ENCODE measurements at regions not wholly inside any gene's neighbourhood (a gene's known extent, or its start where the extent isn't known, plus 50 kb on each side); places are given as distances from the start of the nearest gene placed in this dataset.

GRCh38 chr12:112714166-112714710 is 77.3 kb upstream of the RPH3A start:
- Histone ChIP-seq H3K9ac (ENCODE audit: low read length) (no peak overlapping the region), H3K9me2 (replicated peaks; ENCODE audit: insufficient read depth, low read length) (no peaks in the 10 kb centered on the region), H3K9me3 (ENCODE audit: low read length) (no peaks in the 10 kb centered on the region), H3K4me1 (ENCODE audit: low read length) (no peaks in the 10 kb centered on the region), H3K27ac (ENCODE audit: low read length) (no peak overlapping the region), H3K4me2 (ENCODE audit: low read depth, low read length, poor library complexity, severe bottlenecking) (no peak overlapping the region), H3K4me3 (ENCODE audit: low read length) (no peak overlapping the region), H4K20me1 (ENCODE audit: insufficient read depth, low read depth, low read length) (no peaks in the 10 kb centered on the region), H3K27me3 (ENCODE audit: low read length) (no peaks in the 10 kb centered on the region), H3K79me2 (ENCODE audit: low read length) (no peaks in the 10 kb centered on the region), H3K36me3 (ENCODE audit: insufficient read depth, low read length) (no peaks in the 10 kb centered on the region), H2AFZ (ENCODE audit: low read length) (no peak overlapping the region)
- DNase-seq = no peak

GRCh38 chr12:112716099-112717093 is 75.2 kb upstream of the RPH3A start:
- no peaks in the 10 kb centered on the region for H3K4me1 ChIP-seq (ENCODE audit: low read length)
- no peak overlapping the region for H3K4me3 ChIP-seq (ENCODE audit: low read length)
- H3K79me2 ChIP-seq (ENCODE audit: low read length) = no peaks in the 10 kb centered on the region
- H3K4me2 ChIP-seq (ENCODE audit: low read depth, low read length, poor library complexity, severe bottlenecking) = no peak overlapping the region
- H3K9me3 ChIP-seq (ENCODE audit: low read length) = no peaks in the 10 kb centered on the region
- no peak overlapping the region for H3K9ac ChIP-seq (ENCODE audit: low read length)
- no peaks in the 10 kb centered on the region for H3K36me3 ChIP-seq (ENCODE audit: insufficient read depth, low read length)
- peak; percentile 66 for DNase-seq
- no peak overlapping the region; the same call in 1 of the 2 replicates for H2AFZ ChIP-seq (ENCODE audit: low read length)
- no peak overlapping the region for H3K27ac ChIP-seq (ENCODE audit: low read length)
- H3K9me2 ChIP-seq (replicated peaks; ENCODE audit: insufficient read depth, low read length) = no peaks in the 10 kb centered on the region
- no peaks in the 10 kb centered on the region for H3K27me3 ChIP-seq (ENCODE audit: low read length)
- H4K20me1 ChIP-seq (ENCODE audit: insufficient read depth, low read depth, low read length) = no peaks in the 10 kb centered on the region

GRCh38 chr12:112728864-112729263 is 62.7 kb upstream of the RPH3A start:
- no peak for DNase-seq
- no peaks in the 10 kb centered on the region for H3K9me3 ChIP-seq (ENCODE audit: low read length)

GRCh38 chr12:112734859-112735695 is 56.5 kb upstream of the RPH3A start:
- no peak for DNase-seq
- Histone ChIP-seq H3K79me2 (ENCODE audit: low read length) (no peaks in the 10 kb centered on the region), H2AFZ (ENCODE audit: low read length) (no peak overlapping the region), H3K9ac (ENCODE audit: low read length) (no peak overlapping the region), H3K4me1 (ENCODE audit: low read length) (no peaks in the 10 kb centered on the region), H3K4me3 (ENCODE audit: low read length) (no peak overlapping the region), H3K36me3 (ENCODE audit: insufficient read depth, low read length) (no peaks in the 10 kb centered on the region), H3K4me2 (ENCODE audit: low read depth, low read length, poor library complexity, severe bottlenecking) (no peak overlapping the region), H3K27ac (ENCODE audit: low read length) (no peak overlapping the region), H4K20me1 (ENCODE audit: insufficient read depth, low read depth, low read length) (no peaks in the 10 kb centered on the region), H3K9me2 (replicated peaks; ENCODE audit: insufficient read depth, low read length) (no peaks in the 10 kb centered on the region), H3K9me3 (ENCODE audit: low read length) (no peaks in the 10 kb centered on the region), H3K27me3 (ENCODE audit: low read length) (no peaks in the 10 kb centered on the region)

More at GRCh38 chr12:112728864-112729263, 62.7 kb upstream of the RPH3A start:
- H4K20me1 ChIP-seq (ENCODE audit: insufficient read depth, low read depth, low read length) = no peaks in the 10 kb centered on the region
- no peak overlapping the region for H3K4me2 ChIP-seq (ENCODE audit: low read depth, low read length, poor library complexity, severe bottlenecking)
- no peak overlapping the region for H3K27ac ChIP-seq (ENCODE audit: low read length)
- no peaks in the 10 kb centered on the region for H3K9me2 ChIP-seq (replicated peaks; ENCODE audit: insufficient read depth, low read length)
- no peaks in the 10 kb centered on the region for H3K27me3 ChIP-seq (ENCODE audit: low read length)
- H3K36me3 ChIP-seq (ENCODE audit: insufficient read depth, low read length) = no peaks in the 10 kb centered on the region
- H3K9ac ChIP-seq (ENCODE audit: low read length) = no peak overlapping the region
- H3K4me1 ChIP-seq (ENCODE audit: low read length) = no peaks in the 10 kb centered on the region
- H3K4me3 ChIP-seq (ENCODE audit: low read length) = no peak overlapping the region
- no peaks in the 10 kb centered on the region for H3K79me2 ChIP-seq (ENCODE audit: low read length)
- H2AFZ ChIP-seq (ENCODE audit: low read length) = no peak overlapping the region

- Histone ChIP-seq H4K20me1 (ENCODE audit: insufficient read depth, low read depth, low read length) (no peaks in the 10 kb centered on the region), H3K79me2 (ENCODE audit: low read length) (no peaks in the 10 kb centered on the region), H3K4me3 (ENCODE audit: low read length) (no peak overlapping the region), H3K9me2 (replicated peaks; ENCODE audit: insufficient read depth, low read length) (no peaks in the 10 kb centered on the region), H3K27ac (ENCODE audit: low read length) (no peak overlapping the region), H2AFZ (ENCODE audit: low read length) (no peak overlapping the region), H3K9ac (ENCODE audit: low read length) (no peak overlapping the region), H3K9me3 (ENCODE audit: low read length) (no peaks in the 10 kb centered on the region), H3K4me1 (ENCODE audit: low read length) (no peaks in the 10 kb centered on the region), H3K4me2 (ENCODE audit: low read depth, low read length, poor library complexity, severe bottlenecking) (no peak overlapping the region), H3K27me3 (ENCODE audit: low read length) (no peaks in the 10 kb centered on the region), H3K36me3 (ENCODE audit: insufficient read depth, low read length) (no peaks in the 10 kb centered on the region)
- no peak for DNase-seq
Observed at GRCh38 chr12:112738531-112738930, 53.0 kb upstream of the RPH3A start.

DNA sequence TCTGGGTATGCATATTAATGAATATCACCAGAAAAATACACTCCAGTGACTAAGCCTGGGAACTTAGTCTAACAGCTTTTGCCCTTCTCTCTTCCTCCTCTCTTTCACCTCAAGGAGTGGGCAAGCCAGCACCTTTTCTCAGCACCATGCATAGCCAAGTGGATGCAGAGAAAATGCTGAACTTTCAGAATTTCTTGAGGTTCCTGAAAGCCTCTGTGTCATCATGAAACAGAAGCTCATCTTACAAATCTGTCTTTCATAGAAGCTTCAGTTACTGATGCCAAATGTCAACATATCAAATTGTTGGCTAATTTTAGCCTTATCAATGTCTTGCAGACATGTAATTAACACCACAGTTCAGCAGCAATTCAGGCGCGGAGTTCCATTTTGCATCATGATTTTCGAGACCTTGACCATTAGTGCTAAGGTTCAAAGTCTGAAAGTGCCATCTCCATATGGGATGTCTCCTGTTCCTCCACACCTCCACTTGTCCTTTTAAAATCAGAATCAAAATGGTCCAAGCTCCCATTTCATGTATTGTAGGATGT is 51.1 kb upstream of the RPH3A start:
- Histone ChIP-seq H3K4me1 (ENCODE audit: low read length) (no peaks in the 10 kb centered on the region), H3K27me3 (ENCODE audit: low read length) (no peaks in the 10 kb centered on the region), H3K9me3 (ENCODE audit: low read length) (no peaks in the 10 kb centered on the region), H3K4me2 (ENCODE audit: low read depth, low read length, poor library complexity, severe bottlenecking) (no peak overlapping the region), H4K20me1 (ENCODE audit: insufficient read depth, low read depth, low read length) (no peaks in the 10 kb centered on the region), H3K79me2 (ENCODE audit: low read length) (no peaks in the 10 kb centered on the region), H3K36me3 (ENCODE audit: insufficient read depth, low read length) (no peaks in the 10 kb centered on the region), H3K9ac (ENCODE audit: low read length) (no peak overlapping the region), H3K9me2 (replicated peaks; ENCODE audit: insufficient read depth, low read length) (no peaks in the 10 kb centered on the region), H3K27ac (ENCODE audit: low read length) (no peak overlapping the region), H3K4me3 (ENCODE audit: low read length) (no peak overlapping the region), H2AFZ (ENCODE audit: low read length) (no peak overlapping the region)
- no peak for DNase-seq

DNA sequence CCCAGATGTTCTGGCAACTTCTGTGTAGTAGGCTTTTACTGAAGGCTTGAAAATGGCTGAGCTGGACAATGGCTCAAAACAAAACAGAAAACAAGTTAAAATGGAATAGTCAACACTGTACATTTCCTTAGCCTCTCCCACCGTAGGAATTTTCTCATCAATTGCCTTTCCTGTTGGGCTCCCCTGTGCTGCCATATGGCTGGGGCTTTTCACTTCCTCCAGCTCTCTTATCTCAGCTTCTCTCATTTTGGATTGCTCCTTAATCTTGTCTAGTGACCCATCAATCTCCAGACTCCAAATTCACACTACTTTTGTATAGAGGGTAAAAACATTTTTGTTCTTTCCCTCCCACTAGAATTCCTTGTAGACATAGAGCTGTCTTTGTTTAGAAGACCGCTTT is 50.4 kb upstream of the RPH3A start:
- no peaks in the 10 kb centered on the region for H3K9me3 ChIP-seq (ENCODE audit: low read length)
- H4K20me1 ChIP-seq (ENCODE audit: insufficient read depth, low read depth, low read length) = no peaks in the 10 kb centered on the region
- no peaks in the 10 kb centered on the region for H3K4me1 ChIP-seq (ENCODE audit: low read length)
- H3K9ac ChIP-seq (ENCODE audit: low read length) = no peak overlapping the region
- H2AFZ ChIP-seq (ENCODE audit: low read length) = no peak overlapping the region
- no peaks in the 10 kb centered on the region for H3K36me3 ChIP-seq (ENCODE audit: insufficient read depth, low read length)
- H3K4me3 ChIP-seq (ENCODE audit: low read length) = no peak overlapping the region
- H3K4me2 ChIP-seq (ENCODE audit: low read depth, low read length, poor library complexity, severe bottlenecking) = no peak overlapping the region
- no peaks in the 10 kb centered on the region for H3K27me3 ChIP-seq (ENCODE audit: low read length)
- no peaks in the 10 kb centered on the region for H3K9me2 ChIP-seq (replicated peaks; ENCODE audit: insufficient read depth, low read length)
- H3K27ac ChIP-seq (ENCODE audit: low read length) = no peak overlapping the region
- H3K79me2 ChIP-seq (ENCODE audit: low read length) = no peaks in the 10 kb centered on the region
- no peak for DNase-seq
